HepG2 (cell line): ENCODE measurements at regions not wholly inside any gene's neighbourhood (a gene's known extent, or its start where the extent isn't known, plus 50 kb on each side); places are given as distances from the start of the nearest gene placed in this dataset.

Source experiments
- ATAC-seq: fragments of 200-7000 bp; cut with Tn5 transposase; 3 replicates; pipeline ENCODE4 v1.9.1; 2020; ENCODE audit warnings: mild to moderate bottlenecking, moderate library complexity
- BruUV-seq: library from RNA; stranded (reverse); fragments of 400-500 nt; replicated peaks from 2 replicates; lab custom pipeline; 2021; lab: Mats Ljungman, UMichigan
- CTCF ChIA-PET: fragments of 300-600 bp; formaldehyde crosslinking; extraction: SDS; loops from one replicate; lab custom pipeline; 2021; ENCODE audit warnings: low total read pairs, inconsistent platforms, low intra/inter-chr PET ratio; lab: Yijun Ruan, JAX
- POLR2A ChIA-PET: fragments of 350-600 bp; sonication (Branson Sonifier 250); formaldehyde crosslinking; loops from one replicate; lab custom pipeline; 2020; ENCODE audit warnings: antibody characterized with exemption, inconsistent platforms; lab: Yijun Ruan, JAX
- DNase-seq: peaks from one replicate; pipeline ENCODE4 v3.0.0-alpha.2; 2015; ENCODE audit warnings: low spot score
- FAIRE-seq: peaks from 3 replicates; lab custom pipeline; 2011; peaks lifted over from hg19 to GRCh38; lab: Jason Lieb, UNC
- H2AFZ ChIP-seq: one replicate; pipeline ENCODE4 v1.6.1; 2011; ENCODE audit warnings: low read length, inconsistent platforms
- H3K27ac ChIP-seq: fragments of 300-600 bp; 3 replicates; pipeline ENCODE4 v1.8.0; 2011; ENCODE audit warnings: mixed run types, mild to moderate bottlenecking, mixed read lengths, low read length, inconsistent platforms; ENCODE audit not compliant: insufficient read depth; ENCODE audit errors: extremely low read length
- H3K27me3 ChIP-seq, 2 experiments: fragments of 200-600 bp in 1 of 2; 2 replicates in 1 of 2; 3 replicates in 1 of 2; pipeline versions ENCODE4 v1.6.0 to v1.8.0; 2011; ENCODE audit warnings: low read length in 2 of 2, mild to moderate bottlenecking in 2 of 2, moderate library complexity in 2 of 2, inconsistent platforms in 1 of 2; ENCODE audit not compliant: insufficient read depth in 2 of 2, control insufficient read depth in 1 of 2
- H3K36me3 ChIP-seq, 2 experiments: fragments of 200-600 bp in 1 of 2; replicated peaks in 1 of 2; 2 replicates in 1 of 2; 3 replicates in 1 of 2; pipeline versions ENCODE4 v1.5.1 to v1.8.0; 2011; ENCODE audit warnings: low read length in 2 of 2, inconsistent platforms in 1 of 2; ENCODE audit not compliant: insufficient read depth in 2 of 2, control insufficient read depth in 1 of 2
- H3K4me1 ChIP-seq: 2 replicates; pipeline ENCODE4 v1.5.1; 2012; ENCODE audit warnings: low read length, inconsistent platforms; ENCODE audit not compliant: insufficient read depth
- H3K4me2 ChIP-seq: 2 replicates; pipeline ENCODE4 v1.6.0; 2011; ENCODE audit warnings: low read depth, low read length, inconsistent platforms
- H3K4me3 ChIP-seq, 3 experiments: fragments of 200-600 bp in 1 of 3; sonication (generic), shearing (Covaris generic) in 1 of 3; replicated peaks in 1 of 3; 2 replicates each; pipeline ENCODE4 v1.5.1; 2011 to 2016; ENCODE audit warnings: low read length in 3 of 3, inconsistent platforms in 2 of 3, low read depth in 2 of 3, mild to moderate bottlenecking in 2 of 3, control low read depth in 1 of 3, mixed read lengths in 1 of 3; ENCODE audit not compliant: insufficient read depth in 1 of 3
- H3K79me2 ChIP-seq: one replicate; pipeline ENCODE4 v1.6.1; 2011; ENCODE audit warnings: low read length, inconsistent platforms; ENCODE audit not compliant: insufficient read depth
- H3K9ac ChIP-seq: 2 replicates; pipeline ENCODE4 v1.6.0; 2011; ENCODE audit warnings: mild to moderate bottlenecking, low read depth, low read length, inconsistent platforms; ENCODE audit not compliant: insufficient read depth
- H3K9me3 ChIP-seq: 2 replicates; pipeline ENCODE4 v1.5.1; 2012; ENCODE audit warnings: mild to moderate bottlenecking, low read length
- H4K20me1 ChIP-seq: 2 replicates; pipeline ENCODE4 v1.6.0; 2011; ENCODE audit warnings: inconsistent platforms, mild to moderate bottlenecking, low read length, moderate library complexity; ENCODE audit not compliant: insufficient read depth
- FIP1L1 ChIP-seq: fragments of 200-400 bp; formaldehyde crosslinking; IDR thresholded peaks from 2 replicates; pipeline ENCODE4 v1.6.1; 2018; ENCODE audit warnings: low read depth, mild to moderate bottlenecking, low read length, moderate library complexity, borderline replicate concordance; ENCODE audit not compliant: insufficient read depth
- FOXK1 ChIP-seq: sonication (generic); formaldehyde crosslinking; IDR thresholded peaks from 2 replicates; pipeline ENCODE4 v1.4.0; 2020; ENCODE audit warnings: low read depth, missing genetic modification reagents, borderline replicate concordance
- FOXO1 ChIP-seq: sonication (generic); formaldehyde crosslinking; IDR thresholded peaks from 2 replicates; pipeline ENCODE4 v1.4.0; 2020; ENCODE audit warnings: missing genetic modification reagents
- GATAD1 ChIP-seq: IDR thresholded peaks from 2 replicates; pipeline ENCODE4 v1.6.1; 2016; ENCODE audit warnings: missing genetic modification reagents, missing compliant biosample characterization
- GATAD2A ChIP-seq: IDR thresholded peaks from 2 replicates; pipeline ENCODE4 v1.6.1; 2016
- POLR2AphosphoS2 ChIP-seq: IDR thresholded peaks from 2 replicates; pipeline ENCODE4 v1.6.1; 2011; ENCODE audit warnings: low read depth, low read length, improper control_type of control experiment
- SETDB1 ChIP-seq: sonication (generic); formaldehyde crosslinking; IDR thresholded peaks from 2 replicates; pipeline ENCODE4 v1.5.1; 2020; ENCODE audit warnings: missing genetic modification reagents, mild to moderate bottlenecking, borderline replicate concordance
- SIX4 ChIP-seq: sonication (generic); formaldehyde crosslinking; IDR thresholded peaks from 2 replicates; pipeline ENCODE4 v1.4.0; 2020; ENCODE audit warnings: missing genetic modification reagents
- SMC3 ChIP-seq: IDR thresholded peaks from 2 replicates; pipeline ENCODE4 v1.6.1; 2011; ENCODE audit warnings: low read length, improper control_type of control experiment
- SNRNP70 ChIP-seq: fragments of 200-400 bp; formaldehyde crosslinking; IDR thresholded peaks from 2 replicates; pipeline ENCODE4 v1.6.1; 2017; ENCODE audit warnings: mild to moderate bottlenecking, low read depth, low read length, moderate library complexity
- SP140L ChIP-seq: sonication (generic); formaldehyde crosslinking; IDR thresholded peaks from 2 replicates; pipeline ENCODE4 v1.4.0; 2020; ENCODE audit warnings: missing genetic modification reagents, borderline replicate concordance
- THYN1 ChIP-seq: sonication (generic); formaldehyde crosslinking; IDR thresholded peaks from 2 replicates; pipeline ENCODE4 v1.8.1; 2023; ENCODE audit warnings: low read depth, mild to moderate bottlenecking, moderate library complexity, missing genetic modification reagents, borderline replicate concordance
- ZMYM4 ChIP-seq: sonication (generic); formaldehyde crosslinking; IDR thresholded peaks from 2 replicates; pipeline ENCODE4 v1.8.1; 2023; ENCODE audit warnings: mild to moderate bottlenecking, missing genetic modification reagents
- WGBS: methylation state at CpG from one replicate; pipeline ENCODE4 v1.1.6; 2017; ENCODE audit warnings: low lambda C conversion rate; 5-methylcytosine and 5-hydroxymethylcytosine counted together
- in situ Hi-C: cut with HindIII; loops from 2 replicates; pipeline ENCODE4 v1.10.0; 2017; ENCODE audit warnings: low pct_unique_long_range_greater_than_20kb; ENCODE audit not compliant: extremely low pct_ligation_motif_present
- intact Hi-C: fragments of 100-400 bp; cut with micrococcal nuclease; formaldehyde crosslinking; loops from one replicate; pipeline ENCODE4 v1.10.0; 2022; ENCODE audit not compliant: unreplicated experiment
- TF ChIP-seq, protein P1 (sequence below): sonication (generic); formaldehyde crosslinking; IDR thresholded peaks from 2 replicates; pipeline ENCODE4 v1.8.1; 2022; ENCODE audit warnings: low read depth, mild to moderate bottlenecking, missing genetic modification reagents
- TF ChIP-seq, protein P2 (sequence below): sonication (generic); formaldehyde crosslinking; IDR thresholded peaks from 2 replicates; pipeline ENCODE4 v1.5.0; 2020; ENCODE audit warnings: missing genetic modification reagents
- TF ChIP-seq, protein P3 (sequence below): IDR thresholded peaks from 2 replicates; pipeline ENCODE4 v1.6.1; 2012; ENCODE audit warnings: low read depth, low read length, improper control_type of control experiment
- TF ChIP-seq, protein P4 (sequence below): sonication (generic); formaldehyde crosslinking; IDR thresholded peaks from 2 replicates; pipeline ENCODE4 v1.5.0; 2020; ENCODE audit warnings: missing genetic modification reagents

DNA sequence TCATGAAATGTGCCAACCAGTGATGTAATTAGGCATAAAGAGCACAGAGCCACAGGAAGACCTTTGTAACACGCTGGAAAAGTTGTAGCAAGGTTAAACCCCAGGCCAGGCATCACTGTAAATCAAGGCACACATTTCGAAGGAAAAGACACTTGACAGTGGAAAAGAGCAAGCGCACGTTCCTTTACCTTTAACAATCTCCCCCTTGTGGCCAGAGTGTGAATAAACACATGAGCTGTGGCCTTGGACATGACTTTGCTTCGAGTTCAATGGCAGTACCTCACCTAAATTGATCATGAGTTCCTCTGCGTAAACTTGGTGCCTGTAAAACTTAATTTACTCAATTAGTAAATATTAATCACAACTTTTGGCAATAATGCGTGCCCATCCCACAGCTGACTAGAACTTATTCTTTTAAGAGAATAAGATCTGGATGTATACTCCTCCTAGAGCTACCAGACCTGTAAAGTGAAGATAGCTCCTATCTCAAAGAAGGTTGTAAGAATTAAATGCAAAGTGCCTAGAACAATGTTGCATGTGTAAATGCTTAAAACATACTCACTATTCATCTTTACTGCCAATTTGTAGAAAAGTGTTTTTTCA lies 757.0 kb upstream of the NECTIN3 start:
- in situ Hi-C loops (no loop called here), intact Hi-C loops (loop anchor here (1.0 to 10.0 kb wide), 4 partner anchors 582 to 1040 kb away; no protein-coding TSS in a partner anchor)
- H3K36me3 ChIP-seq: no peaks in the 10 kb centered on the region
- ATAC-seq: peak; percentile 78
- no peaks in the 10 kb centered on the region for H4K20me1 ChIP-seq
- H3K27me3 ChIP-seq: no peaks in the 10 kb centered on the region
- peak; percentile 80 for FAIRE-seq
- ChIA-PET CTCF (no interaction called here), POLR2A (no interaction called here)
- H2AFZ ChIP-seq: no peak overlapping the region
- no peaks in the 10 kb centered on the region for H3K4me1 ChIP-seq
- no peaks in the 10 kb centered on the region for H3K9me3 ChIP-seq
- no peak overlapping the region for H3K4me3 ChIP-seq
- no peak overlapping the region for H3K27ac ChIP-seq
- H3K9ac ChIP-seq: no peak overlapping the region
- DNase-seq: peak; percentile 64
- H3K4me2 ChIP-seq: no peak overlapping the region
- no TSS peak for BruUV-seq
- WGBS: 2% methylated on average over 7 of the region's 7 CpGs
- no peaks in the 10 kb centered on the region for H3K79me2 ChIP-seq
- TF ChIP-seq, protein P1, sequence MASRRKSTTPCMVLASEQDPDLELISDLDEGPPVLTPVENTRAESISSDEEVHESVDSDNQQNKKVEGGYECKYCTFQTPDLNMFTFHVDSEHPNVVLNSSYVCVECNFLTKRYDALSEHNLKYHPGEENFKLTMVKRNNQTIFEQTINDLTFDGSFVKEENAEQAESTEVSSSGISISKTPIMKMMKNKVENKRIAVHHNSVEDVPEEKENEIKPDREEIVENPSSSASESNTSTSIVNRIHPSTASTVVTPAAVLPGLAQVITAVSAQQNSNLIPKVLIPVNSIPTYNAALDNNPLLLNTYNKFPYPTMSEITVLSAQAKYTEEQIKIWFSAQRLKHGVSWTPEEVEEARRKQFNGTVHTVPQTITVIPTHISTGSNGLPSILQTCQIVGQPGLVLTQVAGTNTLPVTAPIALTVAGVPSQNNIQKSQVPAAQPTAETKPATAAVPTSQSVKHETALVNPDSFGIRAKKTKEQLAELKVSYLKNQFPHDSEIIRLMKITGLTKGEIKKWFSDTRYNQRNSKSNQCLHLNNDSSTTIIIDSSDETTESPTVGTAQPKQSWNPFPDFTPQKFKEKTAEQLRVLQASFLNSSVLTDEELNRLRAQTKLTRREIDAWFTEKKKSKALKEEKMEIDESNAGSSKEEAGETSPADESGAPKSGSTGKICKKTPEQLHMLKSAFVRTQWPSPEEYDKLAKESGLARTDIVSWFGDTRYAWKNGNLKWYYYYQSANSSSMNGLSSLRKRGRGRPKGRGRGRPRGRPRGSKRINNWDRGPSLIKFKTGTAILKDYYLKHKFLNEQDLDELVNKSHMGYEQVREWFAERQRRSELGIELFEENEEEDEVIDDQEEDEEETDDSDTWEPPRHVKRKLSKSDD: no peak
- TF ChIP-seq FIP1L1: no peak
- TF ChIP-seq POLR2AphosphoS2: no peak
- TF ChIP-seq, protein P2, sequence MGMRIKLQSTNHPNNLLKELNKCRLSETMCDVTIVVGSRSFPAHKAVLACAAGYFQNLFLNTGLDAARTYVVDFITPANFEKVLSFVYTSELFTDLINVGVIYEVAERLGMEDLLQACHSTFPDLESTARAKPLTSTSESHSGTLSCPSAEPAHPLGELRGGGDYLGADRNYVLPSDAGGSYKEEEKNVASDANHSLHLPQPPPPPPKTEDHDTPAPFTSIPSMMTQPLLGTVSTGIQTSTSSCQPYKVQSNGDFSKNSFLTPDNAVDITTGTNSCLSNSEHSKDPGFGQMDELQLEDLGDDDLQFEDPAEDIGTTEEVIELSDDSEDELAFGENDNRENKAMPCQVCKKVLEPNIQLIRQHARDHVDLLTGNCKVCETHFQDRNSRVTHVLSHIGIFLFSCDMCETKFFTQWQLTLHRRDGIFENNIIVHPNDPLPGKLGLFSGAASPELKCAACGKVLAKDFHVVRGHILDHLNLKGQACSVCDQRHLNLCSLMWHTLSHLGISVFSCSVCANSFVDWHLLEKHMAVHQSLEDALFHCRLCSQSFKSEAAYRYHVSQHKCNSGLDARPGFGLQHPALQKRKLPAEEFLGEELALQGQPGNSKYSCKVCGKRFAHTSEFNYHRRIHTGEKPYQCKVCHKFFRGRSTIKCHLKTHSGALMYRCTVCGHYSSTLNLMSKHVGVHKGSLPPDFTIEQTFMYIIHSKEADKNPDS (CRISPR knock-in tag): no peak
- TF ChIP-seq SNRNP70: no peak
- TF ChIP-seq GATAD1 (CRISPR knock-in tag): 0 out of 2 replicates have a peak, but pooled peaks have one; percentile 26
- TF ChIP-seq FOXK1 (CRISPR knock-in tag): peak; percentile 23; the same call in 1 of the 2 replicates
- TF ChIP-seq, protein P3, sequence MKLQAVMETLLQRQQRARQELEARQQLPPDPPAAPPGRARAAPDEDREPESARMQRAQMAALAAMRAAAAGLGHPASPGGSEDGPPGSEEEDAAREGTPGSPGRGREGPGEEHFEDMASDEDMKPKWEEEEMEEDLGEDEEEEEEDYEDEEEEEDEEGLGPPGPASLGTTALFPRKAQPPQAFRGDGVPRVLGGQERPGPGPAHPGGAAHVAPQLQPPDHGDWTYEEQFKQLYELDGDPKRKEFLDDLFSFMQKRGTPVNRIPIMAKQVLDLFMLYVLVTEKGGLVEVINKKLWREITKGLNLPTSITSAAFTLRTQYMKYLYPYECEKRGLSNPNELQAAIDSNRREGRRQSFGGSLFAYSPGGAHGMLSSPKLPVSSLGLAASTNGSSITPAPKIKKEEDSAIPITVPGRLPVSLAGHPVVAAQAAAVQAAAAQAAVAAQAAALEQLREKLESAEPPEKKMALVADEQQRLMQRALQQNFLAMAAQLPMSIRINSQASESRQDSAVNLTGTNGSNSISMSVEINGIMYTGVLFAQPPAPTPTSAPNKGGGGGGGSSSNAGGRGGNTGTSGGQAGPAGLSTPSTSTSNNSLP: no peak
- TF ChIP-seq THYN1: 0 out of 2 replicates have a peak, but pooled peaks have one; percentile 41
- no peak for TF ChIP-seq SIX4
- TF ChIP-seq, protein P4, sequence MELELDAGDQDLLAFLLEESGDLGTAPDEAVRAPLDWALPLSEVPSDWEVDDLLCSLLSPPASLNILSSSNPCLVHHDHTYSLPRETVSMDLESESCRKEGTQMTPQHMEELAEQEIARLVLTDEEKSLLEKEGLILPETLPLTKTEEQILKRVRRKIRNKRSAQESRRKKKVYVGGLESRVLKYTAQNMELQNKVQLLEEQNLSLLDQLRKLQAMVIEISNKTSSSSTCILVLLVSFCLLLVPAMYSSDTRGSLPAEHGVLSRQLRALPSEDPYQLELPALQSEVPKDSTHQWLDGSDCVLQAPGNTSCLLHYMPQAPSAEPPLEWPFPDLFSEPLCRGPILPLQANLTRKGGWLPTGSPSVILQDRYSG (CRISPR knock-in tag): no peak
- TF ChIP-seq FOXO1 (CRISPR knock-in tag): 0 out of 2 replicates have a peak, but pooled peaks have one; percentile 50
- TF ChIP-seq SP140L (CRISPR knock-in tag): no peak
- TF ChIP-seq ZMYM4 (CRISPR knock-in tag): peak; percentile 33; the same call in 1 of the 2 replicates
- peak; percentile 69 for TF ChIP-seq SMC3
- no peak for TF ChIP-seq SETDB1
- 0 out of 2 replicates have a peak, but pooled peaks have one; percentile 14 for TF ChIP-seq GATAD2A (CRISPR knock-in tag)
